Stimulated activated CD4-positive, alpha-beta T cell treated with anti-CD3 and anti-CD28 coated beads, Interleukin-1b, Interleukin-23, amount 100 ng/mL, for 24 hours (primary cell): ENCODE measurements at regions not wholly inside any gene's neighbourhood (a gene's known extent, or its start where the extent isn't known, plus 50 kb on each side); places are given as distances from the start of the nearest gene placed in this dataset.

ENCODE experiments used
- DNase-seq, 4 experiments: peaks; one replicate each; pipeline ENCODE4 v3.0.0-alpha.2; 2020; ENCODE audit warnings: low read depth in 4 of 4, low spot score in 1 of 4

- DNase-seq, result no peak
Measured at GRCh38 chr6:170162775-170163404, 128.0 kb downstream of the DLL1 start.

DNA sequence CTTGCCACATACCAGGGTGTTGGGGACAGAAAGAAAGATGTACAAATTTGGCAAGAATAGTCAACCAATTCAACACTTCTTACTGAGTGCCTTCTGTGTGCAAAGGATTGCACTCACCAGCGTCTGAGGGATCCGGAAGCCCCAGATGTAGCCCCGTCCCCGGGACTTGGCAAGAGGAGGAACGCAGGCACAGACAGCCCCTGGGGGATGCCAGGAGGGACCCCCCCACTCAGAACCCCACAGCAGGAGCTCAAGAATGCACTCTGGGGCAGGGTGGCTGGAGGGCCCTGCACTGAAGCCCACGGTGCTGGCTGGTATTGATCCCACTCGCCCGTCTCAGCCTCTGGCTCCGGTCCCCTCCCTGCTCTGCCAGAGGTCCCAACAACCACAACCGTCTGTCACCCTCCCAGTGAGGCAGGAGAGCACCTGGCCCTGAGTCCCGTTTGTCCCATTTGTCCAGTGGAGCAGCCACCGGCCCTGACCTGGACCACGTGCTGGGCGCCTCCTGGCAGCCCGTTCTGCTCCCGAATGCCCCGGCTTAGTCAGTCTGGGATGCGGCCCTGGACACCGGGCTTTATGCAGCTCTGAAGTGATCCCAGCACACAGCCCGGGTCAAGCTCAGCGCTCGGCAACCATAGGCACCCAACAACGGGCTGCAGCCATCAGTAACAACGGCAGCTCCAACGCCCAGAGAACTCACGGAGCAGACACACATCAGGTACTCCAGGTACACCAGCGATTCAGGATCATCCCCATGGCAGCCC, 128.7 kb downstream of the DLL1 start:
- no peak for DNase-seq

- DNase-seq, result no peak
Measured at GRCh38 chr6:170160628-170161611, 130.0 kb downstream of the DLL1 start.

DNA sequence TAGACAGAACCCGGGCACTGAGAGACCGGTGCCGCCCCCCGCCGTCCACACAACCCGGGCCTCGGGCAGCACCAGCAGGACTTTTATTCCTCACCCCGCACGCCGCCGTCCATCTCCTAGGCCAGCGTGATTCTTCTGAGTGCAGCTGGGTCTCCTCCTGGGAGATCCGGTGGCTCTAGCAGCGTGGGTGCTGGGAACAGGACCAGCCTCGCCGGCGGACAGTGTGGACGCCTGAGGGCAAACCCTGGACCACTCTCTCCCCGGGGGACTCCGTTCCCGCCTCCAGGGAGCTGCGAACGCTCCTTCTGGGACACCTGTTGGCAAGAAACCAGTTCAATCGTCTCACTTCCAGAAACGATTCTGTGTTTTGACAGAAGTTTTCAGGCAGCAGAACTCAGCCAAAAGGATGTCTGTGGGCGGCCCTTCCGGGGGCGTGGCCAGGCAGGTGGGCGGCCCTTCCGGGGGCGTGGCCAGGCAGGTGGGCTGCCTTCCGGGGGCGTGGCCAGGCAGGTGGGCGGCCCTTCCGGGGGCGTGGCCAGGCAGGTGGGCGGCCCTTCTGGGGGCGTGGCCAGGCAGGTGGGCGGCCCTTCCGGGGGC, 130.7 kb downstream of the DLL1 start:
- no peak for DNase-seq

DNA sequence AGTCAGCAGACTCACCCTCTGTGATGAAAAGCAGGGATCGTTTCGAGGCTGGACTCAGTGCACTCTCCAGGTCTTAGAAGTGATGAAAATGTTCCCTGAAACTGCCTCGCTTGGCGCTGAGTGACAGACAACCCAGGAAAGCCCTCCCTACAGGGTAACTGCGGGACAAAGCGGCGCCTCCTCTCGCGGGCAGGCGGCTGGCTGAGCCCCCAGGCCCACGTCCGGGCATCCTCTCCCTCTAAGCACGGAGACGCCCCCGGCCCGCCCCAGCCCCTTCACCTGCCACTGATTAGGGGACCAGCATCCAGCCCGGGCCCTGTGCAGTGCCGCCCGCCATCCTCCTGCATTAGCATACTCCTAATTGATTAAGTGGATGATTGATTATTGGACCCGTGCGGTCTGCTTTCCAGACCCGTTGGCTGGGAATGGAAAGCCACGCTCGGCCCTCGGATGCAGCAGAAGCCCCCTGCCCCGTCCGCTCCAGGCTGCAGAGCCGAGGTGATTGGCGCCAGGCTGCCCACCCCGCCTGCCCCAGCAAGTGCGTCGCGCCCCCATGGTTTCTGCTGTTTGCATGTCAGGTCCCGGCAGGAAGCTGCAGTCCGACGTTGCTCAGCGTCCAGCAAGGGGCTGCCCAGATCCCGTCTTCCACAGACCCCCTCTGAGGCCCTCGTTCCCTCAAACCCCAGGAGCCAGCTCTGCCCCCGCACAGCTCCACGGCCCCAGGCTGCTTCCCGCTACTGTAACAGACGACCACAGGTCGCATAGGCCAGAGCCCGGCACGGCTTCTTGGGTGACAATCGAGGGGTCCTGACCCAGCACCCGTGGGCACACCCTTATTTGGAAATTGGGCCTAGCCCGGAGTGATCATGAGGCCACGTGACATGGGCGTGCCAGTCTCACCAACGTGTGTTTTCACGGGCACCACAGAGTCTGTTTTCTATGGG, 131.6 kb downstream of the DLL1 start:
- DNase-seq, result no peak

- no peak for DNase-seq
Measured at GRCh38 chr6:170158296-170159021, 132.4 kb downstream of the DLL1 start.

DNA sequence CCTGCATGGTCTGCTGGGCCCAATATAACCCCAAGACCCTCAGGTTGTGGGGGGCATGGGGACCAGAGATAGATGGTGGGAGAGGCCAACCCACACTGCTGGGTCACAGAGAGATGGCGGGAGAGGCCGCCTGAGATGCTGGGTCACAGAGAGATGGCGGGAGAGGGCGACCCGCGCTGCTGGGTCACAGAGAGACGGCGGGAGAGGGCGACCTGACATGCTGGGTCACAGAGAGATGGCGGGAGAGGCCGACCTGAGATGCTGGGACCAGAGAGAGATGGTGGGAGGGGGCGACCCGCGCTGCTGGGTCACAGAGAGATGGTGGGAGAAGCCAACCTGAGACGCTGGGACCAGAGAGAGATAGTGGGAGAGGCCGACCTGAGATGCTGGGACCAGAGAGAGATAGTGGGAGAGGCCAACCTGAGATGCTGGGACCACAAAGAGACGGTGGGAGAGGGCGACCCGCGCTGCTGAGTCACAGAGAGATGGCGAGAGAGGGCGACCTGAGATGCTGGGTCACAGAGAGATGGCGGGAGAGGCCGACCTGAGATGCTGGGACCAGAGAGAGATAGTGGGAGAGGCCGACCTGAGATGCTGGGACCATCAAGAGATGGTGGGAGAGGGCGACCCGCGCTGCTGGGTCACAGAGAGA, 133.2 kb downstream of the DLL1 start:
- no peak for DNase-seq

DNA sequence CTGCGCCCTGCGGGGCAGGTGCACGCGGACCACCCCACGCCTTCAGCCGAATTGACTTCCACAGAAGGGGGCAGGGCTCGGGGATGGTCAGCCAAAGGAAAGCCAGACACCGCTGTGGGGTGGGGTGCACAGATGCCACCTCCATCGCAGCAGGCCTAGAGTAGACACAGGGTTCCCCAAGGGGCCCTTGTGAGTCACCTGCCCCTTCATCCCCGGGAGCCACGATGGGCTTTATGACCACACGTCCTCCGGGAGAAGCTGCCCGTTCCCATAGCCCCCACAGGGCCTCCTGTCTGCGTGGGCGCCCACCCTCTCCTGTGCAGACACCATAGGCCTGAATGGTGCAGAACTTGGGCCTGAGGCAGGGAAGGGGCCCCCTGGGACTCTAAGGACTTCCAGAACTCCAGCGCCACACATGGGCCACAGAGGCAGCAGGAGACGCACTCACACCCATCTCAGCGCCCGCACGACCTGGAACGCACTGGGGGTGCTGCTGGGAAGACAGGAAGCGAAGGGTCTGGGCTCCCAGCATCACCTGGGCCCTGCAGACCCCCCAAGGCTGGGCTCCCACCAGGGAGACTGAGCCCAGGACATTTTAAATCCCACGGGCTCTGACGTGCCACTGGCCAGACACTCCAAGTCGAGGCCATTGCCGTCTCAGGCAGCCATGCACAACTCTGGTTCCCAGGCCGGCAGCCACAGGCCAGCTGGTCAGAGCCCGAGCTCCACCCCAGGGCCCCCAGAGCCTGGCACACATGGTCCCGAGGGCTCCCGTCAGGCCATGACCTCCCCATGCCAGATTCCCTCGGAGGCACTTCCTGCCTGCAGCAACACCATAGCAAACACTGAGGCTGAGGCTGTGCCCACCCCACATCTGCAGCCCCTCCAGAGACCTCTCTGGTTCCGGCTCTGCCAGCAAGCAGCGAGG, 134.2 kb downstream of the DLL1 start:
- no peak for DNase-seq

GRCh38 chr6:170155464-170156196, 135.2 kb downstream of the DLL1 start:
- no peak for DNase-seq

DNA sequence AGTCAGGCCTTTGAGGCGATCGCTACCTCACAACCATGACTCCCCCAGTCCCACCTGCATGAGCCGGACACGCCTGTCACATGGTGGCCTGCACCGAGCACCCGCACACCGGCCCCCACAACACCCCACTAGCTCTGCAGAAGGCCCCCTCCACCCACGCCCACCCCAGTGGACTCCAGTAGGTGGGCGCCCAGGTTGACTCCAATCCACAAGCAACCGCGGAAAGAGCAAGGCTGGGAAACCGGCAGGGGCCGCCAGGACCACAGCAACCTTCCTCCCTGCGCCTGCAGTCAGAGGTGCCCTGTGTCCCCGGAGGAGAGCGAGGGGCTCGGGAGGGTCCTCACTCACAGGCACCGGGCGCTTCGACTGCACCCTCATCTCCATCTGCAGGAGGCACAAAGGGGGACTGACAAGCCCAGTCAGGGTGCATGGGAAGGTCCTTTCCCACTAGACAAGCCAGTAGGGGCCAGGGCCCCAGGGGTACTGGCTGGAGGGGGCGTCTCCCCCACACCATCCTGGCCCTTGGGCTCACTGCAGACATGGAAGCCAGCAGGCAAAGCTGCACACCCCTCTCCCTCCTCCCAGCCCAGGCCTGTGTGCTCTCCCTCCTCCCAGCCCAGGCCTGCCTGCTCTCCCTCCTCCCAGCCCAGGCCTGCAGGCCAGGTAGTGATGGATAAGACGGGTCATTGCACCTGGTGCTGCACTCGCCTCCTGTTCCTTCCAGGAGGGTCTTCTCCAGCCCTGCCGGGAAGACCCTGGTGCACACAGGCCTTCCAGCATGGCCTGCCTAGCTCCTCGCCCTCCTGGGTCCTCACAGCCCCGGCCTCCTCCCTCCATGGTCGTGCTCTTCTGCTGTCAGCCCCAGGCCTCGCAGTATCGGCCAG, 137.2 kb downstream of the DLL1 start:
- DNase-seq, result no peak

DNA sequence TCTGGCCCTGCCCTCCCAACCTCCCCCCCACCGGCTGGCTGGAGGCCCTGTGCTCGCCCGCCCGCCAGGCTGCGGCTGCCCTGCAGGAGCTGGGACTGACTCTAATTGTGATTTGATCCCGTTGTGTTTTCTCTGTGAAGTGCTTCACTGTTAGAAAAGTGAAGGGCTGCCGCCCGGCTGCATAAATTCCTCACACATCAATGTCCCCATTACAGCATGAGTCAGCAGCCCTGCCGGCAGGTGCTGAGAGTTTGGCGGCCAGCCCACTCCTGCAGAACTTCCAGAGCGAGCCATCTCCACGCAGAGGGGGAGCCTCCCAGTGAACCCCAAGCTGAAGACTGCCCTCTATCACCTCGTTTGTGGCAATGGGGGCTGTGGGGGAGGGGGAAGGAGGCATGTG, 137.9 kb downstream of the DLL1 start:
- no peak for DNase-seq

DNA sequence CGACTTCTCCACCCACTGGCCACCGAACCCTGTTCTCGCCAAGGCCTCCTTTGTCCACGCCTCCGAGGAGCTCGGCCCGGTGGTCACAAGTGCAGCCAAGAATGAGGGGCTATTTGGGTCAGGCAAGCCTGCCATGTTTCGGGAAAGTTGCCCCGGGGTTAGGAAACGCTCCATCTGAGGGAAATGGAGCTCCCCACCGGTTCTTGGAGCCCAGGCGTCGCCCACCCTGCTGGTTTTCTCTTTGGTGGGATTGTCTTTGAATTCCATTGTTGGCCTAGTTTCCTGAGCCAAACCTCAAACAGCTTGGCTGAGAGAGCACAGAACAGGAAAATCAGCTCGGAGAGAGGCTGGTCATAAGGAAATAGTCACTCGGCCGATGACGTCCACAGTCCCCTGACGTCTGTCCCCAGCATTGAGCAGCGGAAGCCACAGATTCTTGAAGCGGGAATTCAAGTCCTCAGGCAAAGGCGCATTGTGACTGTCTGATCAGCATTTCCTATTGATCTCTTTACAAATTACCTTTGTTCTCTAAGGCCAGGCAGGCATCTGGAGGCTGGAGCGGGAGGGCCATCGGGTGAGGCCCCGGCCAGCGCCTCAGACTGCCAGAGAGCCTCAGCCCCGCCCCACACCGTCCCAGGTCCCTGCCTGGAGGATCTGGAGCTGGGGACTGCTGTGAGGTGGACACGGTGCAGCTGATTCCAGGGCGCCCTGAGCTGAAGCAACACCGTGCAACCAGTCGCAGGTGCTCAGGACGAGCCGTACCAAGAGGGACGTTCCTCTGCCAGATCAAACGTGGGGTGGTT, 138.6 kb downstream of the DLL1 start:
- DNase-seq, result no peak

GRCh38 chr6:170151804-170152123, 139.1 kb downstream of the DLL1 start:
- DNase-seq, result no peak

DNA sequence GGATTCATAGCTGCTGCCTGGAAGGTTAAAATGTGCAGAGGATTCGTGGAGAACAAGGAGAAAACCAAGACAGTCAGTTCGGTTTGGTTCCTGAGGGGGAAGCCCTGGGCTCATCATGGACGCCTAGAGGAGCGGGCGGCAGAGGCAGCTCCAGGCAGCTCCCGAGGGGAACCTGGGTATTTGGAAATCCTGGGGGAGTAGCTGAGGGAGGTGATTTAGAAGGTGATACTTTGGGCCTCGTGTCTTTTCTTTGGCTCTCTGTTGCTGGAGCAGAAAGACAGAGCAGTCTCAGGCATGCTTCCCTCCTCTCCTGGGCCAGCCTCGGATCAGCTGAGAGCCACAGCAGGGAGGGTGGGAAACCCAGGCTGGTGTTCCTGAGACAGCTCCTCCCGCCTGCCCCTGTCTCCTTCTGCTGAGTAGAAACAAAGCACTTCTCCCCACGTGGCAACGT, 139.5 kb downstream of the DLL1 start:
- no peak for DNase-seq

DNA sequence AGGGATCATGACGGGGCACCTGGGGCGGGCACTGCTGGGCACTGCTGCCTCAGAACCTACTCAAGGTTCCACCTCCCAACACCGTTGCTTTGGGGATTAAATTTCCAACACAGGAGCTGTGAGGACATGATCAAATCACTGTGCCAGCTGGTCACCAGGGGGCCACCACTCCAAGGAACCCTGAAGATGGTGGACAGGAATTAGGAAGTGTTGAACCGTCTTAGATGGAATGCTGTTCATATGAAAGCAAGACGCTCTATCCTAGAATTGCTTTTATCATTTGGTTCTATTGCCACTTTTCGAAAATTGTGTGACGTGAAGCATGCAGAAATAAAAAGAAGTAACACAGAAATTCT, 140.3 kb downstream of the DLL1 start:
- DNase-seq, result no peak
